HG02588 (cell line): ENCODE measurements at regions not wholly inside any gene's neighbourhood (a gene's known extent, or its start where the extent isn't known, plus 50 kb on each side); places are given as distances from the start of the nearest gene placed in this dataset.

ENCODE experiments used
- ATAC-seq: cut with Tn5 transposase; IDR thresholded peaks from one replicate; pipeline ENCODE4 v1.9.1; 2021; ENCODE audit warnings: mild to moderate bottlenecking, moderate library complexity; ENCODE audit not compliant: unreplicated experiment

DNA sequence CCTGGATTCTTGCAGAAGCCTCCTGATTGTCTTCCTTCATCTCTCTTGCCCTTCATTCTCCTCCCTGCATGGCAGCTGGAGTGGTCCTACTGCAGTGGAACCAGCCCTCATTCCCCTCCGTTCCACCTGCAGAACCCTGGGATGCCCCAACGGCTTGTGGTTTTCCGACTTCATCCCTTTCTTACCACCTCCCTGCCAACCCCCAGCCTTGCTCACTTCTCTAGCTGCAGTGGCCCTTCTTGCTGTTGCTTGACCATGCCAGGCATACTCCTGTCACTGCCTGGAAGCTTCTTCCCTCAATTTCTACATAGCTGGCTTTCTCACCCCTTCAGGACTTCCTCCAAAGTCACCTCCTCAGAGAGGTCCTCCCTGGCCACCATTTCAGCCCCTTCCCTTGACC lies 123.3 kb downstream of the BEGAIN start:
- no peak for ATAC-seq

DNA sequence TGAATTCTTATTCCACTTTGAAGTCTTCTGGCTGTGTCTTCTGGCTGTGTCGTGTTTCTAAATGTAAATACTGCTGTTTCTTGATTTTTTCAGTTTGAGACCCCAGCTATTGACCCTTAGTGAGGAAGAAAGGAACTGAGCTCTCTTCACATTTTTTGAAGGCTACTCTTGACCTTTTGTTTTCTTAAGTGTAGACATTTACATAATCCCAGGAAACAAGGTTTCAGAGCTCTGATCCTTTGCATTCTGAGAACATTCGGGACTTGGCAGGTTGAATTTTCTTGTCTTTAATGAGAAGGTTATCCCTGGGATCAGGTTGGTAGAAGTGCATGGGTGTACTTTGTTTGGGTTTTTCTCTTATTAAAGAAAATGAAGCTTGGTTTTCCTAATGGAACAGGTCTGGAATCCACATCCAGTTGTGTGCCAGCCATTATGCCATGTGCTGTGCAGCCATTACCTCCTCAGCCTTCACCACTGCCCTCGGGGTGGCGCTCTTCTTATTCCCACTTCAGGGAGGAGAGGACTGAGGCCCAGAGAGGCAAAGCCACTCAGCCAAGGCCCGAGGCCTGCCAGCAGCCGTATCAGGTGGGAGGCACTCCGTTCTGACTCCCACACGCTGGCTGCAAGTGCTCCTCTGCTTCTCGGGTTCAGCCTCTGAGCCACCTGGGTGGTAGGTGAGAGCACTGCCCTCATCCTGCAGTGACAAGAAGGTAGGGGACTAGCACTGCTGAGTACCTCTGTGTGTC lies 120.9 kb downstream of the BEGAIN start:
- ATAC-seq = no peak

DNA sequence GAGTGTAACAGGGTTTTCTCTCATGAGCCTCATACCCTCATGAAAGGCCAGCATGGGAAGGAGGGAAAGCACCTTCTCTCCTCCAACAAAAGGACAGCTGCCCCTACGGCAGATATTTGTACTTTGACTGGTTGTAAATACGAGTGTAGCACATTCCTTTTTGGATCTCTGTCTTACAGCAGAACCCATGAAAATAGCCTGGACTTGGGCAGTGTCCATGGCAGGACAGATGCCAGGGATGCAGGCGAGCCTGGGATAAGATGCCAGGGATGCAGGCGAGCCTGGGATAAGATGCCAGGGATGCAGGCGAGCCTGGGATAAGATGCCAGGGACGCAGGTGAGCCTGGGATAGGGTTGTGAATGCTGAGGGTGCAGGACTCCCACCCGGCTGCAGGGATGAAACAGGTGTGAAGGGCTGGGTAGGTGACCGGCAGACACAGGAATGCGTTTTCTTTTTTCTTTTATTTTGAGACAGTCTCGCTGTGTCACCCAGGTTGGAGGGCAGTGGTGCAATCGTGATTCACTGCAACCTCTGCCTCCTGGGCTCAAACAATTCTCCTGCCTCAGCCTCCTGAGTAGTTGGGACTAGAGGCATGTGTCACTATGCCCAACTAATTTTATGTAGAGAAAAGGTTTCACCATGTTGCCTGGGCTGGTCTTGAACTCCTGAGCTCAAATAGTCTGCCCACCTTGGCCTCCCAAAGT lies 120.0 kb downstream of the BEGAIN start:
- ATAC-seq = no peak

DNA sequence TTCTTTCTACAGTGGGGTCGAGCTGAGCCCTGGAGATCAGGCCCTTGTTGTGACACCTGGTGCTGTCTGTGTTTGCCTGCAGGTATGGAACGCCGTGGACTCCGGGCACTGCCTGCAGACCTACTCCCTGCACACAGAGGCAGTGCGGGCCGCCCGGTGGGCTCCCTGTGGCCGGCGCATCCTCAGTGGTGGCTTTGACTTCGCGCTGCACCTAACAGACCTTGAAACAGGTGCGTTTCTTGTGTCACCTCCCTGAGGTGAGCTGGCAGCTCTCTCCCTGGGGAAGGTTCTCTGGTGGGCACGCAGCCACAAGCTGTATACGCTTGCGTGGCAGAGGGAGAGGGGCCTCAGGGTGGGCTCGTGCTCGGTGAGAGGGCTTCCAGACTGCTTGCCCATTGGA lies 119.3 kb downstream of the BEGAIN start:
- no peak for ATAC-seq

DNA sequence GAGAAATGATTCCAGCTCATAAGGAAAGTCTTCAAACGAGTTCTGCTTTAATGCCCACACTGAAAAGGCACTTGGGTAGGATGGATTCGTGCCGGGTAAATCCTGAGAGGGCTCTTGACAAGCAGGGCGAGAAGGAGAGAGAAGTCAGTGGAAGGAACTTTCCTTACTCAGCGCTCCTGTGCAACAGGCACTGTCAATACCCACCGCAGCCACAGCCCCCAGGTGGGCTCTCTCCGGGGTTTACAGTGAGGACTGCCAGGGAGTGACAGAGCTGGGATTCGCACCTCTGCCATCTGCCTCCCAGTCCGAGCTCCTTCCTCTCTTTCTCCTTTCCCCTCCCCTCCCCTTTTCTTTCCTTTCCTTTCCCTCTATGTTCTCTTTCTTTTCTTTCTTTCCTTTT lies 118.7 kb downstream of the BEGAIN start:
- no peak for ATAC-seq

DNA sequence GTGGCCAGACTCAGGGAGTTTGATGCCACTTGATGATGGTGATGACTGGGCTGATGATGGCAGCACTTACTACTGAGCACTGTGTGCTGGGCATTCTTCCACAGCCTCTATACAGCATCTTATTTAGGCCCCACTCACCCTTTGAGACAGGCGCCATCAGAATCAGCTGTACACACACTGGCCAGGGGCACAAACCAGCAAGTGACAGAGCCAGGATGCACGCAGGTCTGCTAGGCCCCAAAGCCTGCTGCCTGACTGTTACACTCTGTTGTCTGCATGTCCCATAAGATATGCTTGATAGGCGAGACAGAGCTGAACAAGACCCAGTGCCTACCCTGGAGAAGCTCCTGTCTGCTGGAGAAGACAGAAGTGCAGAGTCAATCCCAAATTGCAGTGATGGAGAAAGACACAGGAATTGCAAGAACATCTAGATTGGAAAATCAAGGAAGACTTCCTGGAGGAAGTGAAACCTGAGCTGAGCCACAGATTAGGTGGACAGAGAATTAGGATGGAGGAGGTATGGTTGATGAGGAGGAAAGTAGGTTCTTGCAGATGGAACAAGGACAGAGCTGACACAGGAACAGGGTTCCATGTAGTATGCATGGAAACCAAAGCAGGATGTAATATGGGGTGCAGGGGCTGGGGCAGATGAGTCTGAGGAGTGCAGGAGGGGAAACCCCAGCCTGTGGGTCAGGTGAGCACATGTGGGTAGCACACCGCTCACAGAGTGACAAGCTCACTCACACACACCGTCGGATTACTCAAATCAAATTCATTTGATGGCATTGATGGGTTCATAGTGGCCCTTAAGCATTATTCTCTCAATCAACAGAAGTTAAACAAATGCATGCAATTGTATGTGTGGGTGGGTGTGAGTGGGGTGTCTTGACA lies 117.3 kb downstream of the BEGAIN start:
- no peak for ATAC-seq

DNA sequence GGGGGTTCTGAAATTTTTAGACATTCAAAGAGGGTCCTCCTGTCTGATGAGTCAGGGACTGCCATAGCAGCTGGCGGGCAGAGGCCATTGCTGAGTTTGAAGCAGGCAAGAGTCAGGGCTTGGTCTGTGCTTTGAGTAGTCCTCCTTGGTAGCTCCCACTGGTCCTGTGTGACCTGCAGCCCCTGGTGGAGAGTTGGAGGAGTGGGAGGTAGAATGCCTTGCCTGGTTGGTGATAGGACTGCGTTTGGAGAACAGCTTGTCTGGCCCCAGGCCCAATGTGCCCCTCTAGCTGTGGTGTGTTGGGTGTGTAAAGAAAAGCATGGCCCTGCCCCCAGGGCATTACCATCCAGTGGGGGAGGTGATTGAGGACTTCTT lies 116.7 kb downstream of the BEGAIN start:
- no peak for ATAC-seq

DNA sequence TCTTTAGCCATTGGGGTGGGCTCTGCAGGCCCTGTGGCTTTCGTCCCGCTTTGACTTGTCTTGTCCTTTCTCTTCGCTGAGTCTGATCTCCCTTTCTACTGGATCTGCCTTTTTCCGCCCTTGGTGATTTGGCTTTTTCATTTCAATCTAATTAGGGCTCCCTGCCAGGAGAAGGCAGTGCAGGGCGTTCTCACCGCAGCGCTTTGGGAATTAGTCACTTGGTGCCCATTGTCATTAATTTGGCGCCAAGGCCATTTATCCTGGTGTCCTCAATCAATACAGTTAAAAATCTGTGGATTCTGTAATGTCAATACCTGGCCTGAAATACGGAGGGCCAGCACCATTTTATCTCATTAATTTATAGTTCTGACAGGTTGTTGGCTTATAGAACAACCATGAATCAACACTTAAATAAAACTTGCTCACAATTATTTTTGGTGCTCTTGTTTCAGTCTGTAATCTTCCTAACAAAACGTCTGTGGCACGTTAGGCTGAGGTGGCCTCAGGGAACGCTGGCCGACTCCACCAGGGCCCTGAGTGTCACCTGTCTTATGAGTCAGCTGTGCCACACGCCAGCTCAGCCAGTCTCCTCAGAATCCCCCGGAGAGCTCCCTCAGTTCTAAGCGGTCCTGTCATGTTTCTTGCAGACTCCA lies 115.7 kb downstream of the BEGAIN start:
- ATAC-seq = no peak

DNA sequence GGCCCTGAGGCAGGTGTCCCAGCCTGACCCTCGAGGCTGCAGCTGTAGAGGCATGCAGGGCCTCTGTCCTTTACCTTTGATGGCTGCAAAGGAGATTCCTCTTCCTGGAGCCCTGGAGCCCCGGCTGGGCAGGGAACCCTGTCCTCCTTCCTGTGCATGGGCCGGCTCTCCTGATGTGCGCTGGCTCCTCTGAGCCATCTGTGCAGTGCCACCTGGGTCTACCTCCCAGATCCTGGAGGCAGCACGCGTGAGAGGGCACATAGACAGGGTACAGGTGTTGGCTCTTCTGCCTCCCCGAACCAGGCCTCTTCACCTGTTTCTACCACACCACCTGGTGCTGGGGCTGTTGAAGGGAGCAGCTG lies 115.1 kb downstream of the BEGAIN start:
- no peak for ATAC-seq

DNA sequence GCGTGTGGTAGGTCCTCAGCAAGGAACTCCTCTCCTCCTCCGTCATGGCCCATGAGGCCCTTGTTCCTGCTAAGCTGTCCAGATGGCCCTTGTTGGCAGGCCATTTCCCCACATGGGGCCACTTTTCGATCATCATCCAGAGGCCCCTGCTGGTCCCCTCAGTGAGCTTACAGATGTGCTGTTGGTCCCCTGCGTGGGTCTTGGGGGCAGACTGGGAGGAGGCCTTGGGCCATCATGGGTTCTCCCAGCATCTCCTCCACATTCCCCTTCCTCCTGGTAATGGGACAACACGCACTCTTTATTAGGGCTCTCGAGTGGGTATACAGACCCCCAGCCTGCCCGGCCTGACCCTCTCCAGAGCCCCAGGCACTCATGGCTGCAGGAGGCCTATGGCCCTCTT lies 114.7 kb downstream of the BEGAIN start:
- no peak for ATAC-seq

DNA sequence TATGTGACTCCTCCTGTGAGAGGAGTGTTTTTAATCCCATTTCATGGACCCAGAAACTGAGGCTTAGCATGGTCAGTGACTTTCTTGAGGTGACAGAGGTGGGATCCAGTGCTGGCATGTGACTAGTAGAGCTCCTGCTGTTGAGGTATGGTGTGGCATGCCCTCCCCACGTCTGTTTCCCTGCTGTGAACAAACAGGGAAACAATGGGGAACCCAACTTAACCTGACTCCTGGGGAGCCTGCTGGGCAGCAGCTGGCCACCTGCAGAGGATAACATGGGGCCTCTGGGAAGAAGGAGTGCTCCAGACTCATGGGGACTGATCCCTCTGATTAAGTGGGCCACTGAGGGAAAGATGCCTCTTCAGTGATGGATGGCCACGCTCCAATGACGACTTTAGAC lies 114.0 kb downstream of the BEGAIN start:
- ATAC-seq = no peak

DNA sequence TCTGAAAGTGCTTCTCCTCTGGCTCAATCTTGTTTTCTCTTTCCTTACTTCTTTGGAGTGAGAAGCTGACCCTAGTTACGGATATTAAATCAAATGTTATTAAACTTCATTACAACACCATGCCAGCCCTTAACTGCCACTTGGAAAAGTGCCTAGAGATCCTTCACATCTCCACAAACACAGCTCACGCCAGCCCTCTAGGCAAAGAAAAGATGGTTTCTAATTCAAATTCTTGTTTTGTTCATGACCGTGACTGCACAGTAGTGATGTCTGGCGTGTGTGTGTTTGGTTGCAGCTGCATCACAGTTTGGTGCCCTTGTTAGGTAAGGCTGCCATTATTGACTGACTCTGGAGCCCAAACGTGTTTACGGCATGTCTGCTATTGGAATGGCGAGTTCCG lies 113.0 kb downstream of the BEGAIN start:
- no peak for ATAC-seq

DNA sequence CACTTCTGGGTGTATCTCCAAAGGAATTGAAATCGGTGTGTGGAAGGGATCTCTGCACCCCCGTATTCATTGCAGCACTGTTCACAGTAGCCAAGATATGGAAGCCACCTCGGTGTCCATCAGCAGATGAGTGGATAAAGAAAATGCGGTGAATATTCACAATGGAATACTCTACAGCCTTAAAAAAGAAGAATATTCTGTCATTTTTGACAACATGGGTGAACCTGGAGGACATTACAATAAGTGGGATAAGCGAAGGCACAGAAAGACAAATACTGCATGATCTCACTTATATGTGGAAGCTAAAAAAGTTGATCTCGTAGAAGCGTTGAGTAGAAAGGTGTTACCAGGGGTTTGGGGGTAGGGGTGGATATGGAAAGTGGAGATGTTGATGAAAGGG lies 111.9 kb downstream of the BEGAIN start:
- no peak for ATAC-seq

DNA sequence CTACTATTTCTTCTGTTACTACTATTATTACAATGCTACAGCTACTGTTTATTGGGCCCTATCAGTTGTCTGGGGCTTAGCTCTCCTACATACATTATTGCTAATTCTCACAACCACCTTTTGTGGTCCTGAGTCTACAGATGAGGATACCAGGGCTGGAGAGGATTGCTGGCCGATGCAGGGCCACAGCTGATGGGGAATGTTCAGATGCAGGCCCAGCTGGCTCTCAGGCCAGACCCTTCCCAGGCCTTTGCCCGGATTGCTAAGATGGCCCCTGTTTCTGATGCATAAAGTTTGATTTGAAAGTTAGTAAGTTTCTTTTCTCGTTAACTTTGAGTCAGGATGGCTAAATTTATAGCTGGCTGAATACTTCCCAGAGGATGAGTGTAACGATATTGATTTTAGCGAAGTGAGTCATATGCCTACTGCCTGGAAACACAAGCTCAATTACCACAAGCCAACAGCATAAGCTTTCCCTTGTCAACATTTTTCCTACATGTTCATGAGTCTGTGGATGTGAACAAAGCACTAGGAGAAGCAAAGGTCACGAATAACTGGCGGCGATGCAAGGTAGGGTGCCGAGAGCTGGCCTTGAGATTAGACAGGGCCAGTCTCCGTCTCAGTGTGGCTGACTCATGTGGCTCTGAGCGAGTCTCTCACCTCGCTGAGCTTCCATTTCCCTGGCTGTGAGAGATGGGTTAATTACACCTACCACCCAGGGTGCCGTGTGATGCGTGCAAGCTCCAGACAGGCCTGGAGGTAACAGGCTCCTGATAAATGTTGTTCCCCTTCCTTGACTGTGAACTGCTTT lies 111.0 kb downstream of the BEGAIN start:
- ATAC-seq = no peak

DNA sequence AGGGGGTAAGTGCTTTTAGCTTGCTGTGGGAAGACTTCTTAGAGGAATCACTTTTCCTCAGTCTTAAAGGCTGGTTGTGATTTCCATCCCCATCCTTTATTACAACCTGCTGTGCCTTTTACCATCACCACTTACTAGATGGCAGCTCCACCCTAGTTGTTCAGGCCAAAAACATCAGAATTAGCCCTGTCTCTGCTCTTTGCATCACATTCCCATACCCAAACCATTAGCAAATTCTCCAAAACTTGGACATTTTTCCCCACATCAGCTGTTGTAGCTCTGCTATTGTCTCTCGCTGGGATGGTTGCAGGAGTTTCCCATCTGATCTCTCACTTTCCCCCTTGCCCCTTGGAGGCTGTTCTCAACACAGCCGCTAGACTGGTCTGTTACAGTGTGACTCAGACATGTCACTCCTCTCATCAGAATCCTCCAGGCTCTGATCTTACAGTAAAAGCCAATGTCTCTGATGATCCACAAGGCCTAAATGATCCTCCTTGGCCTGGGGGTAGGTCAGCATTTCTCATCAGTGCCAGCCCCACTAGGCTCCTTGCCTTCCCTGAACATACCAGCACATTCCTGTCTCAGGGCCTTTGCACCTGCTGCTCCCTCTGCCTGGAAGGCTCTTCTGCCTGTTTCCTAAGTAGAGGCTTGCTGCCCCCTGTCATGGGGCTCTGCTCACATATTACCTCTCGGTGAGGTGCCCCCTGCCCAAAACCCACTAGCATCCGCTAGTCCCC lies 102.5 kb downstream of the BEGAIN start:
- no peak for ATAC-seq

DNA sequence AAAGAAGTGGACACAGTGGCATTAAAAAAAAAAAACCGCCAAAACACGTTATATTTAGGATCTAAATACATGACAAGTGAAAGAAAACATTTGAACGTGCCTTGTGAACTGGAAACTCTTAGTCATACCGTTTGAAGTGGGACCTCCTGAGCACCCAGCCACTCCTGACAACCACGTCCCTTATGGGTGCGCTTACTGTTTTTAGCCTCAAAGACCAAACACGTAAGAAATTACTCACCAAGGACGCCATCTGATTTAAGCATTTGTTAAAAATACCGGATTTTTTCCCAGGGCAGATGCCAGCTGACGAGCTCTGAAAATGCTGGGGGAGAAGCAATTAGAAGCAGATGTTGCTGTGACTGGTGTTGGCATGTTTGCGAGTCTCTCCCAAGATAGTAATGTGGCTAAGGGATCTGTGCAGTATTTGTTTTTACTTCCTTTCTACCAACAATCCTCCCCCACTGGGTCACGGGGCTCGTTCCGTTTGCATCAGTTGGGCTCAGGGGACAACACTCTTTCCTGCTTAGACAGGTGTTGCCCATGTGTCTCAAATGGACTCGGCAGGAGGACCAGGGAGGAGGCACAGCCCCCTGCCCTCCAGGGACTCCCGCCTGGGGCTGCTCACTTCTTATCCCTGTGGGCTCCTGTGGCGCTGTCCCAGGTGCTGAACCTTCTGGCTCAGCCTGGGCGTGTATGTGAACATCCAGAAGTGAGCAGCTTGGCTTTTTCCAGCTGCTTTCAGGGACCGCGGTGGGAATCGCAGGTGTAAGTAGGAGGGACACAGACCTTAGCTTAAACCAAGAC lies 101.0 kb downstream of the BEGAIN start:
- ATAC-seq = peak; percentile 57
